ENCODE measurements at regions not wholly inside any gene's neighbourhood (a gene's known extent, or its start where the extent isn't known, plus 50 kb on each side); places are given as distances from the start of the nearest gene placed in this dataset.
"Not testable (repeated sequence)": the region's sequence is repeated elsewhere in the genome, so short reads cannot be mapped to it uniquely, and the experiment has no call there.

DNA sequence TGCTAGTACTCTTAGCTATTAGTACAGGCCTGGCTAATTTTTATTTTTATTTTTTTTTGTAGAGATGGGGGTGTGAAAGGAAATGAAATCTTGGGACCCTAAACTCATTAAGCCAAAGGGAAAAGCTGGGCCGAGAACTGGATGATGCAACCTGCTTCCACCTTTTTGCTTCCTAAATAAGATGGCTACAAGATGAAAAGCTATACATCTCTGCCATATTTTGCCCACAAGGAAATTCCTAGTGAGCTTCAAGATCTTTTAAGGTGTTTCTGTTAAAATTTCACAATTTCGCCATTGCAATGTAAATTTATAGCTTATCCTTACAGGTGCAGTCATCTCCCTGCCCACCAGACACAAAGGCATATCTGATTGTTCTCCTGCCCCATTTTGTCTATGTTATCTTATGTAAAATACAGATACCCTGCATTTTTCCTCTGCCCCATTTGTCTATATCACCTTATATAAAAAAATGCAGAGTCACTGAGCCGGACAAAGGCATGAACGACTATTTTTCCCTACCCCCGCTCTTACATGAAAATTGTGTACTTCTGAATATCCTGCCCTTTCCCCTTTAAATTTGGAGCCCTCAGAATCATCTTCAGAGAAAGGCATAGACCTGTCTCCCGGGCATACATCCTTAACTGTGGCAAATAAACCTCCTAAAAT lies 112.0 kb upstream of the SLC38A2 start:
- no peak for DNase-seq

DNA sequence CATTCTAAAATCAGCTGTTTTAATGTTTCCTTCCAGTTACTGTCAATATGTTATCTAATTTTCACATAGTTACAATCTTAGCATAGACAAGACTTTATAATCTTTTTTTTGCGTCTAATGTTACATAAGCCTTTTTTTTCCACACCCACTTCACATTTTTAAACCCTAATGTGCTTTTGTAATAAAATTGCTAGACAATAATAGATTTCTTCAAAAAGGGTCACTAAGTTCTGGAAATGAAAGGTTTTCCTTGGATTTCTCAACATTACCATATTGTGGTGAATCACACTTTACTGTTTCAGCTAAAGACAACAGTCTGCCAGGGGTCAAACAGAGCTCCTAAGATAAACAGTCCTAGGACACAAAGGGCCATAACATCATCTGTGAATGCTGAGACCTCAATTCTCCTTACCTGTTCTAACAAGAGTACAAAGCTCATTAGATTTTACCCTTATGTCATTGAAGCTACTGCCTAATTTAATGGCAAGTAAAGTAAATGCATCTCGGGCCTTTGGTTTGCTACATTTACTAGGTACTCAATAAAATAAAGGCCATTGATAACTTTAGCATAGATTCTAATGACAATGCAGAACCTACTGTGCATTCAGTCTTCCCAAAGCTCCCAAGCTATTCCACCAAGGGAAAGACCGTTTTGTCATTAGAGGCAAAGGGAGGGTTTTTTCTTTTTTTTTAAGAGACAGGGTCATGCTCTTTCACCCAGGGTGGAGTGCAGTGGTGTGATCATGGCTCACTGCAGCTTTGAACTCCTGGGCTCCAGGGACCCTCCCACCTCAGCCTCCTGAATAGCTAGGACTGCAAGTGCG lies 111.2 kb upstream of the SLC38A2 start:
- no peak for DNase-seq

- no peak for DNase-seq
These were observed 108.2 kb upstream of the SLC38A2 start for GRCh38 chr12:46480724-46481123.

GRCh38 chr12:46480316-46480715 lies 107.7 kb upstream of the SLC38A2 start:
- no peak for DNase-seq

- no peak for DNase-seq
These were observed 105.5 kb upstream of the SLC38A2 start for GRCh38 chr12:46478123-46478522.

- DNase-seq, result no peak
These were observed 105.0 kb upstream of the SLC38A2 start for GRCh38 chr12:46477541-46477940.

DNA sequence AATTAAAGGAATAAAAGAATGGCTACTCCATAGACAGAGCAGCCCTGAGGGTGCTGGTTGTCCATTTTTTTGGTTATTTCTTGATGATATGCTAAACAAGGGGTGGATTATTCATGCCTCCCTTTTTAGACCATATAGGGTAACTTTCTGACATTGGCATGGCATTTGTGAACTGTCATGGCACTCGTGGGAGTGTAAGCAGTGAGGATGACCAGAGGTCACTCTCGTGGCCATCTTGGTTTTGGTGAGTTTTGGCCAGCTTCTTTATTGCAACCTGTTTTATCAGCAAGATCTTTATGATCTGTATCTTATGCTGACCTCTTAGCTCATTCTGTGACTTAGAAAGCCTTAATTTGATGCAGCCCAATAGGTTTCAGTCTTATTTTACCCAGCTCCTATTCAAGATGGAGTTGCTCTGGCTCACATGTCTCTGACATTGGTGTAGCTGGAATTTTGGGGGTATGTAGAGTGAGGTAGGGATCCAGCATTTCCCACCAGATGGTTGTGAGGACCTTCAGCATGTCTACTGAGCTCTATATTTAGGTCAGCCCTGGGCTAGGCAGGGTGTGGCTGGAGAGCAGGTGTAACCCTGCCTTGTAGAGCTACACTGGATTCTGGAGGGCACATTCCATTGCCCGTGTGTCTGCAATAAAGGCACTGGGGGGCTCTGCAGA lies 103.5 kb upstream of the SLC38A2 start:
- no peak for DNase-seq

GRCh38 chr12:46474385-46474784 lies 101.8 kb upstream of the SLC38A2 start:
- not testable (repeated sequence) for DNase-seq

GRCh38 chr12:46473634-46474329 lies 101.2 kb upstream of the SLC38A2 start:
- DNase-seq, result no peak

- no peak for DNase-seq
These were observed 100.5 kb upstream of the SLC38A2 start for GRCh38 chr12:46472893-46473633.

DNA sequence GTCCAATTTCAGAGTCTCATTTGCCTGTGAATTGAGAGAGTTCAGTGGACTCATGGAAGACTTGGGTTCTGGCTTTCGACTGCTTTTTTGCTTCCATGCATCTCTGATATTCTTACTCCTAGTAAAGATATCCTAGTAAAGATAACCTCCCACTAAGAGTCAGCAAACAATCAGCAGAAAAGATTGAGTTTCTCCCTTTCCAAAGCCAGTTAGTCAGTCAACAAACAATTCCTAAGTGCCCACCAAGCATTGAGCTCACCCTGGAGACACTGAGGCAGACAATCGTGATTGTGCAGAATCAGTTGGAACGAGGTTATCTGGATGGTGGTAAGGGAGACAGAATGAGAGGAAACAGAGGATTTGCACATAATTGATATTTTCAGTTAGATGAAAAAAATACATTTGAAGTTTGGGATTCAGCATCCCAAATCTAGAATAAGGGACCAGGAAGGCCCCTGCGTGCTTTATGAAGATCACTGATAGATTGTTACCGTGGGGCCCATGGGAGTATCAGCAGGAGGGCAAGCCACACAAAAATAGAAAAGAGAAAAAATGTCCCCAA lies 99.7 kb upstream of the SLC38A2 start:
- DNase-seq, result no peak

GRCh38 chr12:46471404-46471803 lies 98.8 kb upstream of the SLC38A2 start:
- no peak for DNase-seq

DNA sequence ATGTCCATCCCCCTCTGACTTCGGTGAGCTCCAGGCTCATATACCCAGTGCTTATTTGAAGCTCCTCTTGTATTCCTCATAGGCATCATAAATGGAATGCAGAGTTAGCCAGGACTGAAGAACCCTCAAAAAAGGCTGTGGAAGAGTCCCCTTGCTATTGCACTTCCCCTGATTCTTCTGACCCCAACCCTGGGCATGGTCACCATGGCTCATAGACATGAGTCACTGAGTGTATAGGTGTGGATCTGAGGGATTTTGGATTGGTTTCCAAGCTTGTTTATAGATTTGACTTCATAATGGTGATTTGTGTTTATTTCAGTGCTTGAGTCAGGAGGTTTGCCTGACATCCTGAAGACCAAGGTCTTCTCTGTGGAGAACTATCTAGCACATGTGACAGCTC lies 98.4 kb upstream of the SLC38A2 start:
- no peak for DNase-seq

- DNase-seq, result no peak
These were observed 97.6 kb upstream of the SLC38A2 start for GRCh38 chr12:46470036-46470627.

DNA sequence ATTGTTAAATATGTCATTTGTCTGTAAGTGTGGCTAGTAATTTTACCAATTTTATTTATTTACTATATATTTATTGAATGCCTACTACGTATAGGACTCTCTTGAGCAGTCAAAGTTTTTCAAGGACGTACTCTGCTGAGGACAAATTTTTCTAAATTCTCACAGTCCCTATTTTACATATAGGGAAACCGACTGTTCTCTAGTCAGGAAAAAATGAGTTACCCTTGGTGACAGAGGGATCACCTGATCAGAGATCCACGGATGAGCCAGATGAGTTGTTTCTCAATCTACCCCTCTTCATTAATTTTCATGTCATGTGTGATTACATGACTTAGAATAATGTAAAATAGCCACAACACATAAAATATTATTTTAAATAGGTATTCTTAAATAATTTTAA lies 96.2 kb upstream of the SLC38A2 start:
- no peak for DNase-seq

GRCh38 chr12:46468160-46468559 lies 95.6 kb upstream of the SLC38A2 start:
- no peak for DNase-seq

GRCh38 chr12:46465307-46465706 lies 92.7 kb upstream of the SLC38A2 start:
- no peak for DNase-seq

DNA sequence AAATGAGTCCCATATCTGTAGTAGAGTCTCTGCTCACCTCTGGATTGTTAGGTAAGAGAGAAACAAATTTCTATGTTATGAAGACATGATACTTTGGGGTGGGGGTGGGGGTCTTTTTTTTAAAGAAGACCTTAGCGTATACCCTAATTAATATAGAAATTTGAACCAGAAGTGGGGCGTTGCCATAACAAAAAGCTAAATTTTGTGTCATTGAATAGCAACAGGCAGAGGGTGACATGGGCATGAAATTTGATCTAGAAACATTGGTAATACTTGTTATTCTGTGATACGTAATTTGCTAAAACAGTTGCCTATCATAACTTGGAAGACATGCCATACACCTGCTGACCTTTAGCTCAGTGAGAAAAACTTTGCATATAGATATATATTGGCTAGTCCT lies 92.3 kb upstream of the SLC38A2 start:
- DNase-seq, result no peak

GRCh38 chr12:46462641-46463355 lies 90.2 kb upstream of the SLC38A2 start:
- DNase-seq, result no peak

DNA sequence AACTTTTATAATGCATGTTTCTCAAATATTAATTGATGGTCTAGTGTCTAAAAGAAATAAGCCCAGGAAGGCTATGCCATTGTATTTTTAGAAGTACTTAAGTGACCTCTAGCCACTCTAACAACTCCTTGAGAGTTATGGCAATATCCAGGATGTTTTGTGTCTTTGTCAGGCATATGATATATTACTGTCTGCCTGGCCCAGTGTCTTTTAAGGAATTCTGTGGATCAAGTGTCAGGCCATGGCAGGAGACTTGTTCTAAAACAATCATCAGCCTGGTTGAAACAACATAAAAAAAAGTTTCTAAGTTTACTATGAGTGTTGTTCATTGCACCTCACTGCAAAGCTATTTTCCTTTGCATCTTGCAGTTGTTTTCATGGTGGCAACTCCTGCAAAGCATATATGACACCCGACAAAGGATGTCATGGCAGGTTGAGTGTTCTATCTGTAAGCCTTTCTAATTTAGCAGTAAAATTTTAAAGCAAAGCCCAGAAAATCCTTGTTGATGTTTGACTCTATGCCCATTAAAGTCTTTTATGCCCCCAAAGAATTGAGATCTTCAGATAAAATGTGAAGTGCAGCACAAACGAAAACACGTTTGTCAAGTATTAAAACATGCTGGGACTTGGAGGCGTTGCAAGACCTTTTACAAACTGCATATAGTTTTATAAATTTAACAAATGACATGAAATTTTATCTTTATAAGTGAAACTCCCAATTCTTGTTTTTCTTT lies 89.5 kb upstream of the SLC38A2 start:
- DNase-seq, result no peak
